A549 (cell line): ENCODE measurements at regions not wholly inside any gene's neighbourhood (a gene's known extent, or its start where the extent isn't known, plus 50 kb on each side); places are given as distances from the start of the nearest gene placed in this dataset.

Experiments used
- CTCF ChIP-seq: fragments of >200 bp; sonication (Bioruptor Twin); formaldehyde crosslinking; IDR thresholded peaks from 3 replicates; pipeline ENCODE4 v1.5.1; 2016
- MAFK ChIP-seq: fragments of 450-650 bp; IDR thresholded peaks from 2 replicates; pipeline ENCODE4 v1.6.1; 2014; ENCODE audit not compliant: partially characterized antibody
- RAD21 ChIP-seq, 2 experiments: fragments of >200 bp in 1 of 2; sonication (Bioruptor Twin) in 1 of 2; formaldehyde crosslinking in 1 of 2; IDR thresholded peaks in 1 of 2; conservative IDR thresholded peaks in 1 of 2; 2 replicates in 1 of 2; 3 replicates in 1 of 2; pipeline ENCODE4 v1.6.1; 2012 to 2018; ENCODE audit warnings: inconsistent platforms in 1 of 2
- ZC3H11A ChIP-seq: fragments of 450-650 bp; IDR thresholded peaks from 2 replicates; pipeline ENCODE4 v1.6.1; 2014; ENCODE audit warnings: antibody characterized with exemption, mild to moderate bottlenecking

- TF ChIP-seq CTCF (no peak), ZC3H11A (no peak), RAD21 (conservative IDR thresholded peaks at IDR 0.05 in 1 of 2, IDR thresholded peaks at IDR 0.05 in 1 of 2) (no peak), MAFK (no peak)
These were observed 389.4 kb downstream of the TSN start for GRCh38 chr2:122144884-122145283.
